Urothelium cell line (cell line): ENCODE measurements at regions not wholly inside any gene's neighbourhood (a gene's known extent, or its start where the extent isn't known, plus 50 kb on each side); places are given as distances from the start of the nearest gene placed in this dataset.
"Not testable (repeated sequence)": the region's sequence is repeated elsewhere in the genome, so short reads cannot be mapped to it uniquely, and the experiment has no call there.

Source experiments
- DNase-seq: peaks from one replicate; pipeline ENCODE4 v3.0.0; 2011; ENCODE audit warnings: low spot score, mixed read lengths
- FAIRE-seq: peaks from 2 replicates; lab custom pipeline; 2011; peaks lifted over from hg19 to GRCh38; lab: Jason Lieb, UNC

DNA sequence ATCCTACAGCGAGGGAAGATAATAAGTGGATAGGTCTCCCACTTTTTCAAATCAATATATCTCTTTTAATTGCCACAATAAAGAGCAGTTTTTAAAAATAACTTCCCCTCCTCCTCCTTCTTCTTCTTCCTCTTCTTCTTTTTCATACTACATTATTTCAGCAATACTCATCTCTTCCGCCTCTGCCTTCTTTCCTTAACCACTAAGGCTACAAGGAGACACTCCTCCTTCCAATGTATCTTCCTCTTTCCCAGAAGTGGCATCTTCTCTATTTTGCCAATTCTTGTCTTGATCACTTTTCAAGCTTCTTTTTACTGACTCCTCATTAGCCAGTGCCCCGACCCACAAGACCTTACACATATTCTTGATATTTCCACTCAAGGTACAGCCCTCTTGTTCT lies 546.6 kb upstream of the CHAC2 start:
- no peak for FAIRE-seq
- DNase-seq: no peak

DNA sequence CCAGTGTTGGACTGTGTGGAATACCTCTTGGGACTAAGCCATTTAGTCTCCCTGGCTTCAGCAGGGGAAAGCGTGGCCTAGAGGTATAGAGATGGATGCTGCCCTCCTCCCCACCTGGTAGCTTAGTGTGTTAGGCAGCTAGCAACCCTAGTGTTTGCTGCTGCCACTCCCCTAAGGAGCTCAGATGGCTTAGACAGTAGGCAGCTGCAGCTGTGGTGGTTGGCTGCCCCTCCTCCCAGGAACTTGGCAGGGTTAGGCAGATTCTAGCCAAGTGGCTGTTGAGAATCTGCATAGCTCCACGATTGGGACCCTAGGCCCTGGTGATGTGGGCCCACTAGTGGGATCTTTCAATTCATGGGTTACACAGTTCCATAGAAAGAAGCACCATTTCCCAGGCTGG lies 550.4 kb upstream of the CHAC2 start:
- FAIRE-seq: no peak

DNA sequence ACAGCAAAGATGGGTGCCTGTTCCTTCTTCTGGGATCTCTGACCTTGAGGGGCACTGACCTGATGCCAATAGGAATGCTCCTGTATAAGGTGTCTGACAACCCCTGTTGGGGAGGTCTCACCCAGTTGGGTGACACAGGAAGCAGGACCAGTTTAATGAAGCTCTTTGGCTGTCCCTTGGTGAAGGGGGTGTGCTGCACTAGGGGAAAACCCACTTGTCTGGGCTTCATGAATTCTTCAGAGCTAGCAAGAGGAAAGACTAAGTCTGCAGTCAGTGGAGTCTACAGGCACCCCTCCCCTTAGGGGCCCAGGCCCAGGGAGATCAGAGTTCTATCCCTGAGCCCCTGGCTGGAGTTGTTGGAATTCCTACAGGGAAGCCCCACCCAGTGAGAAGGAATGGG lies 550.8 kb upstream of the CHAC2 start:
- no peak for DNase-seq
- no peak for FAIRE-seq

More for the DNA sequence above, 550.4 kb upstream of the CHAC2 start:
- no peak for DNase-seq

DNA sequence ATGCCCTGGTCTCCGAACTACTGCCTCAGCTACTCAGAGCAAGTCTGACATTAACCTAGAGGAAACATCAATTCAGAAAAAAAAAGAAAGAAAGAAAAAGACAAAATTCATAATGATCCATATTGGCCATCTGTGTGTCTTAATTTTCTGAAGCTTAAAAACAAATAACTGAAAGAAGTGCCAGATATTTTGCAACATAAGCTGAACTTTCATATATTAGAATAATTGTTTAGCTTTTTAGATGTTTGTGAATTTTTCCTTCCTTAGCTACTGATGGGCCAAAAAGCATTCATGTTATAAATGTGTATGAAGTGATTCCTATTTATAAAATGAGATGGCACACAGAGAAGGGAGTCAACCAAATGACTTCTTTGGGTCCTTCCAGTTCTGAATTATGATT lies 555.0 kb upstream of the CHAC2 start:
- FAIRE-seq (no peak), DNase-seq (no peak)

DNA sequence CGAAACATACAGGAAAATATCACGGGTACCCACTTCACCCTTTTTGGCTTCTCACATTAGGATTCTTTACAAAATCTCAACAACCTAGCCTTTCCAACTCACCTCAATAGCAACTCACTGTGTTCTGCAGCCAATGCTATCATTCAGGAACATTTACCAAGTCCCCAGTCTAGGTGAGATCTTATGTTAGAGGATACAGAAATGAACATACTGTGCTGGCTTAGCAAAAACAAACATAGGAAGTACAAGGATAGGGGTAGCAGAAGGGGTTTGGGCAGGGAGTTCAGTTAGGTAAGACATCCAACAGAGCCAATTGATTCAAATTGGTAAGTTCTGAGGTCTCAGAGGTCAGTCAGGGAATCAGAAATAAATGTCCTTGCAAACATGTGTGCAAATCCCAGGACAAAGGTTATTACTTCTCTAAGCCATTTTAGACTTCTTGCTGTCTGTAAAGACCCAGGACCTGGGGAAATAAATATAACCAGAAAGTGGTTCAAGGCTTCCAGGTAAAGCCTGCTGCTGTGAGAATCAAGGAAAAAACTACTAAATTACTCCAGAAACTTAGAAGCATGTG lies 556.3 kb upstream of the CHAC2 start:
- DNase-seq (no peak), FAIRE-seq (no peak)

DNA sequence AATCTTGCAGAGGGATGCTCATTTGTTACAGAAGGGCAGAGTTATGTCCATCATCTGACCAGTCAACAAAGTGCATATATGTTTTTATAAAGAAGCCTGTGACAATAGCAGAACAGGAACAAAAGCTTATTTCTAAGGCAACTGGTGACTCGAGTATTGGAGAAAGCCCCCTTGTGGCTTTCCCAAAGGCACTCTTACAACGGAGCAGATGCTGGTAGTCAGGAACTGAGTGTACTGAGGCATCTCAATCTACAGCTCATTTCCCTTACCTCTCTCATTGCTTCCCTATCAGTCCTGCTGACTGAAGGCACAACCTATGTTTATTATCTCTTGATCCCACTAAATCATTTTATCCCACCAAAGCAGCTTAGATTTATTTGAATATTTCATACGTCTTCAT lies 557.1 kb upstream of the CHAC2 start:
- DNase-seq: peak; percentile 9
- FAIRE-seq: no peak

DNA sequence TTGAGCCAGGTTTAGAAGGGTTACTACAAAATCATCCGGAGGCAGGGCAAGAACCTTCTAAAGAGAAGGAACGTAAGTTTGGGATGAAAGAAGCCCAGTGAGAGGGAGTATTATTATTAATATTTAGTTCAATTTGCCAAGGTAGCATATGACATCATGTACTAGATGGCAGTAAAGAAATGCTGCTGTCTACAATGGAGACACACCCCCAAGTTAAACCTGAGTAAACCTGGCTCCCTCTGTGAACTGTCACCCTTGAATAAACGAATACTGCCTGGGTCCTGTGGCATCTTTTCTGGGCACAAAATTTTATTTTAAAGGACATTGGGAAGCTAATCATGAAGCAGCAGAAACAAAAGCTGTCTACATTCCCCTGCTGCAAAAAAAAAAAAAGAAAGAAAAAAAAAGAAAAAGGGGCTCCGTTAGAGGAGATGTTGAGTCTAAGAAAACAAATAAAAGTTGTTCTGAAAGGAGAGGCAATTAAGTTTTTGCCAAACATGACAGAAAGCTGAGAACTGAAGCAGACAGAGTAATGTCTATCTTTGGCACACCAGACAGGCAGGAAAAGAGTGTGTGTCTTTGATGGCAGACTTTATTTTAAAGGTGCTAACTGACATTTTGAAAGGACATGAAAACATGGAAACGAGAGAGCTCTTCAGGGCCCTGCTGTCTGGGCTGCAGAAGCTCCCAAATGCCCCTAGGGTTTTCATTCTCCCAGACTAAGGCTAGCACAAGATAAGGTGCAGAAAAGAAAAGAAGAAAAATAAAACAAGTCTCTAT lies 557.7 kb upstream of the CHAC2 start:
- FAIRE-seq: no peak
- DNase-seq: no peak

DNA sequence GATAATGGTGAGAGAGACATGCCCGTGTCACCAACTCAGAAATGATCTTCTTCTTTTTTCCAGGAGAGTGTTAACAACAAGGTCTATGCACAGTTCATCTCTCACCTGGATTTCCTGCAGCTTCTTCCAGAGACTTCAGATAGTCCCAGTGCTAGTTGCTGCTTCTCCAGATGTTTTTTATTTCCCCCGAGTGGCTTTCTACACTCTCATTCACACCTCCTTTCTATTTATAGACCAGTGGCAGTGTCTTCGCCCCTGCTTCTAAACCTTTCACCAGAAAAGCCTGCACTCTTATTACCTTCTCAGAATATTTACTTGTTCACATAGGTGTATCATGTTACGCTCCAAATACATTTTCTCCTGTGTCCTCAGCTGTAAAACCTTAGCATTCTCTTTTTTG lies 558.8 kb upstream of the CHAC2 start:
- FAIRE-seq: no peak
- no peak for DNase-seq

DNA sequence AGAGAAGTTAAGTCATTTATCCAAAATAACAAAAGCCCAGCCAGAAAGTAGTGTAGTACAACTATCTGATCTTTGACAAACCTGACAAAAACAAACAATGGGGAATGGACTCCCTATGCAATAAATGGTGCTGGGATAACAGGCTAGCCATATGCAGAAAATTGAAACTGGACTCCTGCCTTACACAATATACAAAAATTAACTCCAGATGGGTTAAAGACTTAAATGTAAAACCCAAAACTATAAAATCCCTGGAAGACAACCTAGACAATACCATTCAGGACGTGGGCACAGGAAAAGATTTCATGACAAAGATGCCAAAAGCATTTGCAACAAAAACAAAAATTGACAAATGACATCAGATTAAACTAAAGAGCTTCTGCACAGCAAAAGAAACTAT lies 561.4 kb upstream of the CHAC2 start:
- not testable (repeated sequence) for DNase-seq, FAIRE-seq

DNA sequence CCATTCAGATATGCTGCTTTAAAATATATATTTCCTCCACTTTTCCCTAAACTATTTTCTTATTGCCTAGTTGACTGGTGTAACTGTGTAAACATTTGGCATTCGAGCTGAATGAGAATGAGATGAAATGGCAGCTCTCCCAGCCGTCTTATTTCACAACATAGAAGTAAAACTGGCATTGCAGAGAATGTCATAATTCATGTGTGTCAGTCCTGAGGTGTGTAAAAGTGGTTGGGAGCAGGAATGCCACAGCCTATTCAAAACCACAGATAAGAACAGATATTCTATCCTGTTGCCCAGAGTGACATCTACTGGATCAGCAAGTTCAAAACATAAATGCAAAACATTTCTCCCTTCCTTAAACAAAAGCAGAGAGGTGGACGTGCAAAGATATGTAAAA lies 565.5 kb upstream of the CHAC2 start:
- FAIRE-seq (peak; percentile 27), DNase-seq (peak; percentile 67)

DNA sequence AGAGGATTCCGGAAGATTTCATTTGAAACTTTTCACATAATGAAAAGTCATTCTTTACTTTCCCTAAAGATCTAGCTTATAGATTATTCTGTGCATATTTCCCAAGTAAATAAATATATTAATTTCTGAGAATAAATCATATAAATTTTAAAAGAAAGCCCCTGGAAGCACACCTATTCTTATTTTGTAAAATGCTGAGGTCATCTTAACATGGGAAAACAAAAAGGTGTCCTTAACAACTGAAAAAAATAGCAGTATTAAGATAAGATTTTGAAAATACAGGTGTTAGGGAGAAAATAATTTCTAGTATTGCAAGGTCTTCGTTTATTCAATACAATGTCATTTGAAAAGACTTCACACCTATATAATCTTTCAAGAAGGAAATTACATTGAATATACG lies 567.5 kb upstream of the CHAC2 start:
- DNase-seq (no peak), FAIRE-seq (no peak)

DNA sequence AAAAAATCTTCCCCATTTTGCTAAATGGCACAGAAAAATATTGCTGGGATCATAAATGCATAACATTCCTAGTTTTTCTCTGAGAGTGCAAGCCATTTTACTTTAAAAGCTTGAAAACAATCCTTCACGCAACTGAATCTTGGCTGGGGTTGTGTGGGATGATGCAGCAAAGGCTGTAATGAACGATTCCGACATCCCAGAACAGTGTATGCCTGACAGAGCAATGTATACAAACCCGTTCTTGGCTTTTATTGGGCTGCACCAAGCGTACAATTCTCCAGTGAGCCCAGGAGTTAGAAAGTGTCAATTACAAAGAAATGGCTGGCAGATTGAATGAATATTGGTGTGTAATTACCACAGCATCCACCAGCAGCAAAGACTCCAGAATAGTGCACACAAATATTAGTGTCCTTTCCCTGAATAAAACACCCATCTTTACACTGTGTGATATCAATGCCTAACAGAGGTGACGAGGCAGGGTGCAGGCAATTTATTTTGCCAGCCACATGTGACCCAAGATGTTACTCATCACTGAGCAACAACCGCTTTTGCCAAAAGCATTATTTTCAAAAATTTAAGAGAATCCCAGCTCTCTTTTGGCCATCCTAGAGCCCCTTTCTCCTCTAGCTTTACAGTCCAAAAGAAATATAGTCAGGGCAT lies 578.6 kb upstream of the CHAC2 start:
- no peak for DNase-seq
- FAIRE-seq: no peak

DNA sequence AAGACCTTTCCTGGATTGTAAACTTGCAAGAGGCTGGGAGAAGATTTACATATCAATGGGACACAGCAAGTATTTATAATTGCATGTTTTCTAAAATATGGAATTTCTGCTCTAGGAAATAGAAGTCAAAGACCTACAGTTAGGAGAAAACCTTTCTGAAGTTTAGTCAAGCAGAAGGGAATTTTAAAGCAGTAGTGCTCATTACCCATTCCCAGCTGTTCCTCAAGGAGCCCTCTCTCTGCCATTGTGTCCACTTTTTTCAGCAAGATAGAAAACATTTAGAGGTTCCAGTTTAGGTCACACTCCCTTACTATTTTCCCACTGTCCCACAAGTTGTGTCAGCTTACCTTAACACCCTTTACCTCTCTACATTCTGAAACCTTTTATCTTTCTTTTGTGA lies 584.0 kb upstream of the CHAC2 start:
- DNase-seq: no peak

DNA sequence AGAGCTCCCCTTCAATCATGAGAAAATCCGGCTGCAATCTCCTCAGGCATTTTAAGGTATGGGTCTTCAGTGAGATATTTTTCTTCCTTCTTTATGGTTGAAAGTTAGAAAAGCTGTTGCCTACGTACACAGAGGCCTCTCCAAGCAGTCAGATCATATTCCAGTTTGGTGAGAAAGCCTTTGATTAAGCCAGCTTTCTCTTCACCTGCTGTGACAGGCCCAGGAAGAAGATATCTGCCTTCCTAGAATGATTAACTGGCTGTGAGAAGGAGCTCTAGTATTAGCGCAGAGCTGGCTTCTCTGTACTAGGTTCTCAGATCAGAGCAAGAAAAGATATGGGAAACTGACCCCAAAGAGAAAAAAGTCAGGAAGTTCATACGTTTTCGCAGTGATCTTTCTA lies 585.0 kb upstream of the CHAC2 start:
- no peak for FAIRE-seq
- no peak for DNase-seq

More for the DNA sequence above, 584.0 kb upstream of the CHAC2 start:
- FAIRE-seq: no peak

DNA sequence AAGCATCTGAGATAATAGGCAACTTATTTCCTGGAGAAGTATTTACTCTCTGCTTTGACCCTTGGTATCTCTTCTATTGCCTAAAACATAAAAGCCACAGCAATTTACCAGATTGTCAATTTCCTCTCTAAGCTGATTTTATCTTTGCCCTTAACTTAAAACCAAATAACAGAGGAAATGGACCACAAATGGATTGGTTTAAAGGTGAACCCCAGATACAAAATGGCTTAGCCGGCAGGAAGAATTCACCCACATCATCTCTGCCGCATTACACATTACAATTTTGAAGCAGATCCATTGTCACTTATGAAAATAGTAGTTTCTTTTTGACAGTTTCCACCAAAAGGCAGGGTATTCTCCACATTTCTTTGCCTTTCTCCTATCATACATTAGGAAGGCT lies 585.8 kb upstream of the CHAC2 start:
- FAIRE-seq (no peak), DNase-seq (no peak)

DNA sequence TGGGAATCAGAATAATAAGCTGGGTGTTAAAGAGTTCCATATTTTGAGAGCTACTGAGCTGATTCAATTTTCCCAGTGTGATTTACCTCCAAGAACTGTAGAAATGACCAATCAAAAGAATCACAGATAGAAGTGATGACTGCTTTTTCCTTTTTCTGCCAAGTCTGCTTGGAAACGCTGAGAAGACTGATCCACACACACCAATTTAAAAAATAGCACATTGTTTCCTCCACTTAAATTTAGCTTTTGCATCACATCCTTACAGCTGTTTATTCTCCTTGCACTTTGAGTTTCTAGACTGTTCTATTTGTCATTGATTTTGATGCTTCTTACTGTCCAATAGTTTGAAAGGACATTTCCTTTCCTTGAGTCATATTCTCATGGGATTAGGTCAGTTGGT lies 590.3 kb upstream of the CHAC2 start:
- no peak for FAIRE-seq
- DNase-seq: no peak

DNA sequence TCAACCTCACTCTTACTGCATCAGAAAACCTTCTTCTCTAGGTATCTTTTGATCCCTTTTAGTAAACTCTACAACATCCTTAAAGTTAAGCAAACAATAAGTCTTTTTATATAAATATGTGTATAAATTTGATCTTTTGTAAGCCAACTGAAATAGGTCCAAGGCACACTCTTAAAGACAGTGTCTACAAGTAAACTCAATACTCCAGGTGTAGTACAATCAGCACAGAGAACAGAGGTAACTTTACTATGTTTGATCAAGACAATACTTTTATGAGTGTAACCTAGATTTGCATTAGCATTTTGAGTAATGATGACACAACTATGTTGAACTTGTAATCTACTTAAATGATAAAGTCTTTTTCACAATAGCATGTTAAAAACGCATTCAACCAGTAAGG lies 593.1 kb upstream of the CHAC2 start:
- no peak for DNase-seq
- no peak for FAIRE-seq

DNA sequence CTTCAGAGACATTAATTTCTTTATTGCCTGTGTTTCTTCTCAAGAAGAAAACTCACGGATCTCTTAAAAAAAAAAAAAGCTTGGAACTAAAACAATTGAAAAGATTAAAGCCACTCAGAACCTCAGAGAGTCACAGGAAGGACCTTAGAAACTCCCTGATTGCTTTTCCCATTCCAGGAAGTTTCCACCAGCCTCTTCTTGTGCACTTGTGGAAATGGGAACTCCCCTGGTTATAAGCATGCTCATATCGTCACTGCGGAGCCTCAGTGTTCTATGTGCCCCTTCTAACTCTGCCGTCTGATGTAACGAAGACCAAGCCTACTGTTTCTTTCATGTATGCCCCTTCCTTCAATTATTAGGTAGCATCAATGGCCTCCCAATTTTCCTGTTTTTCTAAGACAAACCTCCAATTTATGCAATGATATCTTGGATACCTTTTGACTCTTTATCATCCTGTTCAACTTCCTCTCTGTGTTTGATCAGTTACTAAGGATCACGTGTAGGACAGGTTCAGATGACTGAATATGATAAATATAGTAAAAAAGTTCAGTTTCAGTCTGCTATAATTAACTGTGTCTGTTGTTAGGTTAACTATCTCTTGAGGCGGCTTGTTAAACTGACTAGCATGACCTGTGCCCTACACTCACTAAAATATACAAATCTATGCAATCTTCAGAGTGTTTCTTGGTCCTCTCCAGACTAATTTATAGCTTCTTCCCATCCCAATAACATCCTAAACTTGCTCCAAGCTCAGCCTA lies 593.7 kb upstream of the CHAC2 start:
- no peak for DNase-seq
- FAIRE-seq: no peak

DNA sequence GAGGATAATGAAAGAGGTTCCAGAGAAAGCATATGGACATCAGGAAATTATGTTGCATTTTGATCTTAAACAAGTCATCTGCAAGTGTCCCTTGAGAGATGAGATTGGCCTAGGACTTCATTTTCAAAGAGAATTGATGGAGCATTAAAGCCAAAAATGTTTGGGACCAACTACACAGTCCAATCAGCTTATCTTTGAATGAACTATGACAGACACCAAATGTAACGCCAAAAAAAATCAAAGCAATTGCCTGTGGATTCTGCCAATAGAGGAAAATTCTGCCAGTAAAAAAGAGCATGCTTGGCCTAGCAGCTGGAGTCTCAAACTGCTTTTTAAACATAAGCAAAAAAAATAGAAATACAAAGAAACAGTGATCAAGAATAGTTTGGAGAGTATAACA lies 594.5 kb upstream of the CHAC2 start:
- FAIRE-seq (no peak), DNase-seq (no peak)

DNA sequence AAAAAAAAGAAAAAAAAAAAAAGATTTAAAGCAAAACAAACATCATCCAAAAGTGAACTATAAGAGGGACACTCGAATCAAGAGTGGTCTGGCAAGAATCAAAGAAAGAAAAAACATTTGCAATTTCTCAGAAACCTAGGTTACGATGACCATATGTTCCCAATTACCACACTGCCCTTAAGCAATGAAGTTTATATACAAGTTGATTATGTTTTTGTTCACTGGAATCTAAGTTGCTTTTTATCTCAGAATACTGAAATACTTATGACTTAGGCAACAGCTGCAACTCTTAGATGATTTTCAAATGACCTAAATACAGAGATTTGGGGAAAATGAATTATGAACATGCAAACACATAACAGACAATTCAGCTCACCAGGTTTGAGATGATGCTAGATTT lies 597.1 kb upstream of the CHAC2 start:
- FAIRE-seq: no peak

DNA sequence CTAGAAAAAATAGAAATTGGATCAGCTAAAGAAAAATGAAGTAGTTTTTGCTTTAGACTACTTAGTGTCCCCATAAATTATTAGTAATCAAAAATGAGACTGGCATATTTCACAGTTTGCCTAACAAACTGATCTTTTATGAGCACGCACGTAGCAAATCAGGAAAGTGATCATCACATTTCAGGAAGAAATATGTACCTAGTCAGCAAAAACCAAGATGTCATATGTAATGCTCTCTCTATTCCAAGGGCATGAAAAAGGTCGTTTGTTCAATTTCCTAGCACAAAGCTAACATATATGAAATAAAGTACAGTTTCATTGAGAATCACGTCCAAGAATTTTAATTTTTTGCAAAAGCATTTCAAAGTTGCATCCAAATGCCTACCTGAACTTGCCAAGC lies 600.4 kb upstream of the CHAC2 start:
- FAIRE-seq (no peak), DNase-seq (no peak)

More for the DNA sequence above, 597.1 kb upstream of the CHAC2 start:
- no peak for DNase-seq

DNA sequence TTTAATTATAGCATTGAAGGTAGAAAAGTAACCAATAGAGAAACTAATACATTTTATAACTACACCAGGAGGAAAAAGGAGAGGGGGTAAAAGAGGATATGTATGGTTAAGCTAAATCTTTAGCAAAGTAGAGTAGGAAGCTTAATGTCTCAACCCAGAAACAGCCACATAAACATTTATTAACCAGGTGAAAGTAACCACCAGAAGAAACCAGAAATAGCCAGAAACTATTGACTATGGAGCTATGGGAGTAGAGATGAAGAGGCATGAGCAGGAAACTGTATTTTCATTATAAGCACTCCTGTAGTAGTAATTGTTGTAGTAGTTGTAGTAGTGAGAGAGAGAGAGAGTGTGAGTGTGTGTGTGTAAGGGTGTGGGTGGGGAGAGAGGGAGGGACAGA lies 617.5 kb upstream of the CHAC2 start:
- FAIRE-seq (no peak), DNase-seq (no peak)
